ENCODE measurements at regions not wholly inside any gene's neighbourhood (a gene's known extent, or its start where the extent isn't known, plus 50 kb on each side); places are given as distances from the start of the nearest gene placed in this dataset.

- ATAC-seq (no peak), DNase-seq (no peak)
- no peaks in the 10 kb centered on the region for H3K9me3 Mint-ChIP-seq
- no peaks in the 10 kb centered on the region for H3K4me1 Mint-ChIP-seq
- no peak overlapping the region for H3K27ac Mint-ChIP-seq
- H3K27me3 Mint-ChIP-seq = peaks cover 6% of the 10 kb centered on the region
- H3K4me3 Mint-ChIP-seq = no peak overlapping the region
- H3K36me3 Mint-ChIP-seq (ENCODE audit: low read depth) = no peaks in the 10 kb centered on the region
Measured at GRCh38 chr5:159644053-159644452, 272.2 kb upstream of the ADRA1B start.

- DNase-seq = no peak
- H3K9me3 Mint-ChIP-seq = no peaks in the 10 kb centered on the region
- no peak for ATAC-seq
- no peak overlapping the region for H3K27ac Mint-ChIP-seq
- no peak overlapping the region for H3K4me3 Mint-ChIP-seq
- peaks cover 7% of the 10 kb centered on the region for H3K27me3 Mint-ChIP-seq
- no peaks in the 10 kb centered on the region for H3K36me3 Mint-ChIP-seq (ENCODE audit: low read depth)
- no peaks in the 10 kb centered on the region for H3K4me1 Mint-ChIP-seq
Measured at GRCh38 chr5:159645179-159645846, 271.0 kb upstream of the ADRA1B start.

- Mint-ChIP-seq H3K27ac (no peak overlapping the region), H3K27me3 (peaks cover 7% of the 10 kb centered on the region), H3K4me3 (no peak overlapping the region), H3K9me3 (no peaks in the 10 kb centered on the region), H3K36me3 (ENCODE audit: low read depth) (no peaks in the 10 kb centered on the region), H3K4me1 (no peaks in the 10 kb centered on the region)
- ATAC-seq = no peak
- DNase-seq = no peak
Measured at GRCh38 chr5:159650803-159651202, 265.5 kb upstream of the ADRA1B start.

- H3K4me1 Mint-ChIP-seq = no peaks in the 10 kb centered on the region
- DNase-seq (no peak), ATAC-seq (no peak)
- no peak overlapping the region for H3K4me3 Mint-ChIP-seq
- no peaks in the 10 kb centered on the region for H3K36me3 Mint-ChIP-seq (ENCODE audit: low read depth)
- no peaks in the 10 kb centered on the region for H3K9me3 Mint-ChIP-seq
- no peaks in the 10 kb centered on the region for H3K27me3 Mint-ChIP-seq
- H3K27ac Mint-ChIP-seq = no peak overlapping the region
Measured at GRCh38 chr5:159655757-159656409, 260.4 kb upstream of the ADRA1B start.

- no peak overlapping the region for H3K27ac Mint-ChIP-seq
- H3K4me3 Mint-ChIP-seq = no peak overlapping the region
- ATAC-seq (no peak), DNase-seq (no peak)
- no peaks in the 10 kb centered on the region for H3K4me1 Mint-ChIP-seq
- no peaks in the 10 kb centered on the region for H3K9me3 Mint-ChIP-seq
- H3K27me3 Mint-ChIP-seq = no peaks in the 10 kb centered on the region
- H3K36me3 Mint-ChIP-seq (ENCODE audit: low read depth) = no peaks in the 10 kb centered on the region
Measured at GRCh38 chr5:159657298-159657697, 259.0 kb upstream of the ADRA1B start.

- H3K4me3 Mint-ChIP-seq = no peak overlapping the region
- ATAC-seq (no peak), DNase-seq (no peak)
- H3K36me3 Mint-ChIP-seq (ENCODE audit: low read depth) = no peaks in the 10 kb centered on the region
- H3K9me3 Mint-ChIP-seq = no peaks in the 10 kb centered on the region
- no peaks in the 10 kb centered on the region for H3K4me1 Mint-ChIP-seq
- no peaks in the 10 kb centered on the region for H3K27me3 Mint-ChIP-seq
- H3K27ac Mint-ChIP-seq = no peak overlapping the region
Measured at GRCh38 chr5:159657771-159658170, 258.5 kb upstream of the ADRA1B start.

GRCh38 chr5:159658266-159658925, 257.9 kb upstream of the ADRA1B start:
- H3K27me3 Mint-ChIP-seq = no peaks in the 10 kb centered on the region
- DNase-seq (no peak), ATAC-seq (no peak)
- H3K4me1 Mint-ChIP-seq = no peaks in the 10 kb centered on the region
- no peaks in the 10 kb centered on the region for H3K36me3 Mint-ChIP-seq (ENCODE audit: low read depth)
- no peak overlapping the region for H3K4me3 Mint-ChIP-seq
- no peak overlapping the region for H3K27ac Mint-ChIP-seq
- H3K9me3 Mint-ChIP-seq = no peaks in the 10 kb centered on the region

GRCh38 chr5:159660401-159660800, 255.9 kb upstream of the ADRA1B start:
- no peaks in the 10 kb centered on the region for H3K9me3 Mint-ChIP-seq
- H3K4me3 Mint-ChIP-seq = no peak overlapping the region
- H3K4me1 Mint-ChIP-seq = no peaks in the 10 kb centered on the region
- no peak overlapping the region for H3K27ac Mint-ChIP-seq
- ATAC-seq (peak; percentile 66), DNase-seq (no peak)
- H3K27me3 Mint-ChIP-seq = no peaks in the 10 kb centered on the region
- no peaks in the 10 kb centered on the region for H3K36me3 Mint-ChIP-seq (ENCODE audit: low read depth)

- H3K27me3 Mint-ChIP-seq = peaks cover under 1% of the 10 kb centered on the region
- ATAC-seq (no peak), DNase-seq (no peak)
Measured at GRCh38 chr5:159663986-159664385, 252.3 kb upstream of the ADRA1B start.

GRCh38 chr5:159667286-159667685, 249.0 kb upstream of the ADRA1B start:
- H3K4me3 Mint-ChIP-seq = no peak overlapping the region
- no peak for DNase-seq
- no peak overlapping the region for H3K27ac Mint-ChIP-seq
- peaks cover 8% of the 10 kb centered on the region for H3K9me3 Mint-ChIP-seq
- H3K27me3 Mint-ChIP-seq = peaks cover 2% of the 10 kb centered on the region
- peaks cover 1% of the 10 kb centered on the region for H3K36me3 Mint-ChIP-seq (ENCODE audit: low read depth)
- peaks cover 3% of the 10 kb centered on the region for H3K4me1 Mint-ChIP-seq
- no peak for ATAC-seq

More at GRCh38 chr5:159663986-159664385, 252.3 kb upstream of the ADRA1B start:
- H3K36me3 Mint-ChIP-seq (ENCODE audit: low read depth) = no peaks in the 10 kb centered on the region
- peaks cover 2% of the 10 kb centered on the region for H3K4me1 Mint-ChIP-seq
- no peak overlapping the region for H3K27ac Mint-ChIP-seq
- H3K9me3 Mint-ChIP-seq = no peaks in the 10 kb centered on the region
- H3K4me3 Mint-ChIP-seq = no peak overlapping the region

GRCh38 chr5:159668556-159668955, 247.7 kb upstream of the ADRA1B start:
- ATAC-seq (no peak), DNase-seq (no peak)
- H3K9me3 Mint-ChIP-seq = peaks cover 14% of the 10 kb centered on the region
- no peak overlapping the region for H3K27ac Mint-ChIP-seq
- no peak overlapping the region for H3K4me3 Mint-ChIP-seq
- H3K4me1 Mint-ChIP-seq = peaks cover 3% of the 10 kb centered on the region
- H3K27me3 Mint-ChIP-seq = peaks cover 2% of the 10 kb centered on the region
- peaks cover 1% of the 10 kb centered on the region for H3K36me3 Mint-ChIP-seq (ENCODE audit: low read depth)

GRCh38 chr5:159669559-159669958, 246.7 kb upstream of the ADRA1B start:
- Mint-ChIP-seq H3K9me3 (peaks cover 16% of the 10 kb centered on the region), H3K27ac (no peak overlapping the region), H3K4me3 (no peak overlapping the region), H3K36me3 (ENCODE audit: low read depth) (peaks cover 1% of the 10 kb centered on the region), H3K27me3 (peaks cover 2% of the 10 kb centered on the region), H3K4me1 (peaks cover 3% of the 10 kb centered on the region)
- no peak for DNase-seq
- ATAC-seq = no peak

GRCh38 chr5:159671886-159672285, 244.4 kb upstream of the ADRA1B start:
- peaks cover 16% of the 10 kb centered on the region for H3K9me3 Mint-ChIP-seq
- no peak overlapping the region for H3K27ac Mint-ChIP-seq
- ATAC-seq (no peak), DNase-seq (no peak)
- peaks cover 1% of the 10 kb centered on the region for H3K36me3 Mint-ChIP-seq (ENCODE audit: low read depth)
- peaks cover 2% of the 10 kb centered on the region for H3K27me3 Mint-ChIP-seq
- no peak overlapping the region for H3K4me3 Mint-ChIP-seq
- H3K4me1 Mint-ChIP-seq = peaks cover 3% of the 10 kb centered on the region

- Mint-ChIP-seq H3K27me3 (peaks cover 2% of the 10 kb centered on the region), H3K36me3 (ENCODE audit: low read depth) (peaks cover 1% of the 10 kb centered on the region), H3K9me3 (peaks cover 19% of the 10 kb centered on the region), H3K27ac (no peak overlapping the region), H3K4me3 (no peak overlapping the region), H3K4me1 (peaks cover 4% of the 10 kb centered on the region)
- ATAC-seq = no peak
- DNase-seq = no peak
Measured at GRCh38 chr5:159673538-159673937, 242.7 kb upstream of the ADRA1B start.

All from activated naive CD8-positive, alpha-beta T cell treated with anti-CD3 and anti-CD28 coated beads, Interleukin-2, amount 50 U/mL, for 24 hours (primary cell).